ENCODE measurements at regions not wholly inside any gene's neighbourhood (a gene's known extent, or its start where the extent isn't known, plus 50 kb on each side); places are given as distances from the start of the nearest gene placed in this dataset.

DNA sequence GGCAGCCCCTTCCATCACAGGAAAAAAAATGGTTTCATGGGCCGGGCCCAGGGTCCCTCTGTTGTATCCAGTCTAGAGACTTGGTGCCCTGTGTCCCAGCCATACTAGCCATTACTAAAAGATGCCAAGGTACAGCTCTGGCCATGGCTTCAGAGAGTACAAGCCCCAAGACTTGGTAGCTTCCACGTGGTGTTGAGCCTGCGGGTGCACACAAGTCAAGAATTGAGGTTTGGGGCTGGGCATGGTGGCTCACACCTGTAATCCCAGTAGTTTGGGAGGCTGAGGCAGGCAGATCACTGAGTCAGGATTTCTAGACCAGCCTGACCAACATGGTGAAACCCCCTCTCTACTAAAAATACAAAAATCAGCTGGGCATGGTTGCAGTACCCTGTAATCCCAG lies 214.3 kb downstream of the LIG4 start:
- TF ChIP-seq POLR2A (IDR thresholded peaks at IDR 0.05; ENCODE audit: low read depth) = no peak
- TF ChIP-seq, protein P1, sequence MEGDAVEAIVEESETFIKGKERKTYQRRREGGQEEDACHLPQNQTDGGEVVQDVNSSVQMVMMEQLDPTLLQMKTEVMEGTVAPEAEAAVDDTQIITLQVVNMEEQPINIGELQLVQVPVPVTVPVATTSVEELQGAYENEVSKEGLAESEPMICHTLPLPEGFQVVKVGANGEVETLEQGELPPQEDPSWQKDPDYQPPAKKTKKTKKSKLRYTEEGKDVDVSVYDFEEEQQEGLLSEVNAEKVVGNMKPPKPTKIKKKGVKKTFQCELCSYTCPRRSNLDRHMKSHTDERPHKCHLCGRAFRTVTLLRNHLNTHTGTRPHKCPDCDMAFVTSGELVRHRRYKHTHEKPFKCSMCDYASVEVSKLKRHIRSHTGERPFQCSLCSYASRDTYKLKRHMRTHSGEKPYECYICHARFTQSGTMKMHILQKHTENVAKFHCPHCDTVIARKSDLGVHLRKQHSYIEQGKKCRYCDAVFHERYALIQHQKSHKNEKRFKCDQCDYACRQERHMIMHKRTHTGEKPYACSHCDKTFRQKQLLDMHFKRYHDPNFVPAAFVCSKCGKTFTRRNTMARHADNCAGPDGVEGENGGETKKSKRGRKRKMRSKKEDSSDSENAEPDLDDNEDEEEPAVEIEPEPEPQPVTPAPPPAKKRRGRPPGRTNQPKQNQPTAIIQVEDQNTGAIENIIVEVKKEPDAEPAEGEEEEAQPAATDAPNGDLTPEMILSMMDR (IDR thresholded peaks at IDR 0.05) = no peak
